T-cell (primary cell): ENCODE measurements at regions not wholly inside any gene's neighbourhood (a gene's known extent, or its start where the extent isn't known, plus 50 kb on each side); places are given as distances from the start of the nearest gene placed in this dataset.

Experiments
- ATAC-seq, 4 experiments: fragments of 200-7000 bp in 3 of 4; fragments of 150-1000 bp in 1 of 4; cut with Tn5 transposase; replicated peaks in 1 of 4; 1 replicate in 3 of 4; 2 replicates in 1 of 4; pipeline ENCODE4 v1.10.0; 2021; ENCODE audit warnings: moderate library complexity in 3 of 4, mild to moderate bottlenecking in 2 of 4, moderate number of reproducible peaks in 1 of 4
- CTCF ChIA-PET, 2 donors: fragments of 300-600 bp; sonication (Branson Sonifier 250); formaldehyde crosslinking; loops; one replicate each; lab custom pipeline; 2022; ENCODE audit warnings: antibody characterized with exemption in 2 of 2; lab: Charles Lee
- POLR2A ChIA-PET, 2 donors: fragments of 300-600 bp; sonication (Branson Sonifier 250); formaldehyde crosslinking; loops; one replicate each; lab custom pipeline; 2022; ENCODE audit warnings: antibody characterized with exemption in 2 of 2; lab: Charles Lee
- DNase-seq, 35 experiments: peaks; one replicate each; pipeline versions ENCODE4 v3.0.0 to v3.0.0-alpha.2; 2013 to 2023
- H3K27ac ChIP-seq: one replicate; pipeline ENCODE4 v1.5.1; 2013; ENCODE audit warnings: low read length
- H3K27me3 ChIP-seq, 2 experiments: replicated peaks in 1 of 2; 1 replicate in 1 of 2; 2 replicates in 1 of 2; pipeline versions ENCODE4 v1.6.1 to v1.7.0; 2013; ENCODE audit warnings: low read length in 1 of 2, mixed read lengths in 1 of 2; ENCODE audit not compliant: control insufficient read depth in 2 of 2, insufficient read depth in 2 of 2; ENCODE audit errors: extremely low read depth in 1 of 2
- H3K36me3 ChIP-seq, 2 donors: 1 replicate in 1 of 2; 2 replicates in 1 of 2; pipeline versions ENCODE4 v1.6.1 to v1.7.0; 2013; ENCODE audit warnings: low read length in 1 of 2; ENCODE audit not compliant: control insufficient read depth in 2 of 2, insufficient read depth in 1 of 2; ENCODE audit errors: extremely low read depth in 1 of 2
- H3K4me1 ChIP-seq, 2 experiments: 1 replicate in 1 of 2; 2 replicates in 1 of 2; pipeline versions ENCODE4 v1.6.1 to v1.7.0; 2013; ENCODE audit warnings: low read length in 2 of 2, mixed read lengths in 1 of 2; ENCODE audit not compliant: insufficient read depth in 2 of 2, control insufficient read depth in 1 of 2; ENCODE audit errors: extremely low read depth in 1 of 2
- H3K4me3 ChIP-seq, 2 donors: 1 replicate in 1 of 2; 2 replicates in 1 of 2; pipeline versions ENCODE4 v1.5.1 to v1.7.0; 2013; ENCODE audit warnings: mild to moderate bottlenecking in 2 of 2, low read length in 1 of 2, moderate library complexity in 1 of 2; ENCODE audit not compliant: control insufficient read depth in 1 of 2; ENCODE audit errors: extremely low read depth in 1 of 2
- H3K9me3 ChIP-seq: 2 replicates; pipeline ENCODE4 v1.7.0; 2013
- H3K27ac Mint-ChIP-seq, 2 donors: one replicate each; pipeline ENCODE4 v1.8.0; 2020 to 2021; ENCODE audit warnings: mild to moderate bottlenecking in 2 of 2, mixed read lengths in 2 of 2
- H3K27me3 Mint-ChIP-seq, 2 donors: one replicate each; pipeline ENCODE4 v1.8.0; 2021 to 2022; ENCODE audit warnings: mixed read lengths in 2 of 2
- H3K36me3 Mint-ChIP-seq: one replicate; pipeline ENCODE4 v1.8.0; 2021; ENCODE audit warnings: mixed read lengths
- H3K4me1 Mint-ChIP-seq, 3 donors: one replicate each; pipeline ENCODE4 v1.8.0; 2020 to 2022; ENCODE audit warnings: mixed read lengths in 3 of 3, mild to moderate bottlenecking in 1 of 3
- H3K4me3 Mint-ChIP-seq, 3 donors: one replicate each; pipeline ENCODE4 v1.8.0; 2020 to 2022; ENCODE audit warnings: mild to moderate bottlenecking in 3 of 3, mixed read lengths in 3 of 3, moderate library complexity in 3 of 3
- H3K9me3 Mint-ChIP-seq, 3 donors: one replicate each; pipeline ENCODE4 v1.8.0; 2020 to 2022; ENCODE audit warnings: mixed read lengths in 3 of 3
- WGBS: methylation state at CpG from one replicate; pipeline ENCODE4 v1.1.5; 2013; ENCODE audit warnings: missing lambda C conversion rate; ENCODE audit not compliant: insufficient coverage; 5-methylcytosine and 5-hydroxymethylcytosine counted together

- H3K4me3 ChIP-seq, result no peak overlapping the region
- DNase-seq (no peak), ATAC-seq (no peak)
- no peaks in the 10 kb centered on the region for H3K4me1 Mint-ChIP-seq
- no peak overlapping the region for H3K27ac Mint-ChIP-seq
- H3K36me3 Mint-ChIP-seq, result no peaks in the 10 kb centered on the region
- H3K4me1 ChIP-seq, result no peaks in the 10 kb centered on the region
- H3K27me3 ChIP-seq, result no peaks in the 10 kb centered on the region
- no peaks in the 10 kb centered on the region for H3K36me3 ChIP-seq
- 75% methylated on average over 1 of the region's 1 CpG for WGBS
- ChIA-PET CTCF (no interaction called here), POLR2A (no interaction called here)
- peaks cover 13 to 50% (median 31%) of the 10 kb centered on the region in 3 donors for H3K9me3 Mint-ChIP-seq
- H3K27ac ChIP-seq, result no peak overlapping the region
- no peak overlapping the region for H3K4me3 Mint-ChIP-seq
- H3K9me3 ChIP-seq, result no peaks in the 10 kb centered on the region
- no peaks in the 10 kb centered on the region for H3K27me3 Mint-ChIP-seq
Measured at GRCh38 chr11:25206762-25207161, 709.9 kb downstream of the LUZP2 start.

GRCh38 chr11:25211635-25212254 lies 714.9 kb downstream of the LUZP2 start:
- no peaks in the 10 kb centered on the region for H3K9me3 ChIP-seq
- ChIA-PET CTCF (no interaction called here), POLR2A (no interaction called here)
- WGBS, result 83% methylated on average over 1 of the region's 3 CpGs
- no peak overlapping the region for H3K27ac Mint-ChIP-seq
- ATAC-seq (no peak), DNase-seq (no peak)
- no peaks in the 10 kb centered on the region for H3K27me3 Mint-ChIP-seq
- H3K4me1 ChIP-seq, result no peaks in the 10 kb centered on the region
- no peak overlapping the region for H3K27ac ChIP-seq
- no peaks in the 10 kb centered on the region for H3K36me3 Mint-ChIP-seq
- no peaks in the 10 kb centered on the region for H3K36me3 ChIP-seq
- H3K4me1 Mint-ChIP-seq, result no peaks in the 10 kb centered on the region
- H3K27me3 ChIP-seq, result no peaks in the 10 kb centered on the region
- H3K4me3 ChIP-seq, result no peak overlapping the region
- H3K4me3 Mint-ChIP-seq, result no peak overlapping the region
- peaks cover 14 to 47% (median 26%) of the 10 kb centered on the region in 3 donors for H3K9me3 Mint-ChIP-seq

DNA sequence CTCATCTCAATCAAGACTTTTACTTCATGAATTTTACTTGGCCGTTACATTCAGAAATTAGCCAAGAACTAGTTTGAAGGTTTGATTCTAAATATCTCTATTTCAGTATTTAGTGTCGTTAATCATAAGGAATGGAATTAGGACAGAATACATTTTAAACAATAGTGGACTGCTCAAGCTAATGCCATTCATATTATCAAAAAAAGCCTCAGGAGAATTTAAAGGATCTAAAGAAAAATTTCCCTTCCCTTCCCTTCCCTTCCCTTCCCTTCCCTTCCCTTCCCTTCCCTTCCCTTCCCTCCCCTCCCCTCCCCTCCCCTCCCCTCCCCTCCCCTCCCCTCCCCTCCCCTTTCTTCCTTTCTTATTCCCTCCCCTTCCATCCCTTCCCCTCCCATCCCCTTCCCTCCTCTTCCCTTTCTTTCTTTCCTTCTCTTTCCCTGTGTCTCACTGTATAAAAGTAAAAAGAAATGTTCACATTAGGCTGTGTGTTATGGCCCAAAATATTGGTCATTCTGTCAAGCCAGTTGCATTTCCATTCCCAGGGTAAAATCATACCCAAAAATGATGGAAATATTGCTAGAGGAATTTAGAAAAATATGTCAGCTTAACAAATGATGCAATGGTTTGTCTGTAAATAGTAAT lies 717.8 kb downstream of the LUZP2 start:
- no peaks in the 10 kb centered on the region for H3K9me3 ChIP-seq
- no peaks in the 10 kb centered on the region for H3K27me3 Mint-ChIP-seq
- H3K4me1 ChIP-seq, result no peaks in the 10 kb centered on the region
- no peaks in the 10 kb centered on the region for H3K36me3 ChIP-seq
- WGBS, result no CpG with 5 or more reads among the region's 2 CpGs
- no peaks in the 10 kb centered on the region for H3K27me3 ChIP-seq
- H3K4me1 Mint-ChIP-seq, result no peaks in the 10 kb centered on the region
- peaks cover 4 to 34% (median 19%) of the 10 kb centered on the region in 3 donors for H3K9me3 Mint-ChIP-seq
- no peak overlapping the region for H3K27ac ChIP-seq
- ChIA-PET CTCF (no interaction called here), POLR2A (no interaction called here)
- DNase-seq (no peak), ATAC-seq (no peak)
- no peak overlapping the region for H3K4me3 Mint-ChIP-seq
- no peaks in the 10 kb centered on the region for H3K36me3 Mint-ChIP-seq
- no peak overlapping the region for H3K4me3 ChIP-seq
- H3K27ac Mint-ChIP-seq, result no peak overlapping the region

DNA sequence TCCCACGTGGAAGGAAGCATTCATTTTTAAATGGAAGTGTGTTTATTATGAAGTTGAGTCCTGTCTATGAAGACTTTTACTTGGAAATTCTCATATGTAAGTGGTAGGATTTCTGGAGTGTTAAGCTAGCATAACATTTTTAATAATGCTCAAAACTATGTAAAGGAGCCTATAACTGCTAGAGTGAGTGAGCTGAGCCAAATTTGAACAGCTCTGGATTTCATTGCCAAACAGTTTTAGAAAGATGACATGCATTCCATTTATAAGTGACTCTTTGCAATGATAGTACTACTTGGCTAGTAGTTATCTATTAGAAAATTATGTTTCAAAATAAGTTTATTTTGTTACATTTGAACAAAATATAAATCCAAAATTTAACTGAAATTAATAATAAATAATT lies 721.2 kb downstream of the LUZP2 start:
- no peak overlapping the region for H3K4me3 Mint-ChIP-seq
- DNase-seq, result no peak
- H3K27ac Mint-ChIP-seq, result no peak overlapping the region
- no CpG with 5 or more reads among the region's 1 CpG for WGBS
- H3K4me1 Mint-ChIP-seq, result no peaks in the 10 kb centered on the region
- no peaks in the 10 kb centered on the region for H3K9me3 ChIP-seq
- H3K4me1 ChIP-seq, result no peaks in the 10 kb centered on the region
- H3K27me3 ChIP-seq, result no peaks in the 10 kb centered on the region
- no peaks in the 10 kb centered on the region for H3K36me3 ChIP-seq
- CTCF ChIA-PET, result no interaction called here
- H3K9me3 Mint-ChIP-seq, result peaks cover 4 to 37% (median 26%) of the 10 kb centered on the region in 3 donors
- no peak overlapping the region for H3K27ac ChIP-seq
- no peak overlapping the region for H3K4me3 ChIP-seq
- no peaks in the 10 kb centered on the region for H3K36me3 Mint-ChIP-seq
- POLR2A ChIA-PET, result no interaction called here
- no peaks in the 10 kb centered on the region for H3K27me3 Mint-ChIP-seq
- ATAC-seq, result no peak

GRCh38 chr11:25225078-25225477 lies 728.2 kb downstream of the LUZP2 start:
- Mint-ChIP-seq H3K36me3 (no peaks in the 10 kb centered on the region), H3K4me1 (no peaks in the 10 kb centered on the region), H3K9me3 (peaks cover 4 to 37% (median 36%) of the 10 kb centered on the region in 3 donors), H3K27ac (no peak overlapping the region), H3K4me3 (no peak overlapping the region), H3K27me3 (no peaks in the 10 kb centered on the region)
- DNase-seq, result no peak
- Histone ChIP-seq H3K36me3 (no peaks in the 10 kb centered on the region), H3K4me3 (no peak overlapping the region), H3K27me3 (no peaks in the 10 kb centered on the region), H3K4me1 (no peaks in the 10 kb centered on the region), H3K27ac (no peak overlapping the region), H3K9me3 (no peaks in the 10 kb centered on the region)
- no peak for ATAC-seq
- no CpG with 5 or more reads among the region's 3 CpGs for WGBS
- ChIA-PET CTCF (no interaction called here), POLR2A (no interaction called here)

GRCh38 chr11:25242928-25243327 lies 746.1 kb downstream of the LUZP2 start:
- POLR2A ChIA-PET, result no interaction called here
- Mint-ChIP-seq H3K27me3 (no peaks in the 10 kb centered on the region), H3K4me3 (no peak overlapping the region), H3K9me3 (peaks cover 16 to 28% (median 22%) of the 10 kb centered on the region in 3 donors), H3K36me3 (no peaks in the 10 kb centered on the region), H3K27ac (no peak overlapping the region), H3K4me1 (no peaks in the 10 kb centered on the region)
- ATAC-seq, result no peak
- Histone ChIP-seq H3K27me3 (no peaks in the 10 kb centered on the region), H3K4me1 (no peaks in the 10 kb centered on the region), H3K9me3 (no peaks in the 10 kb centered on the region), H3K4me3 (no peak overlapping the region), H3K36me3 (no peaks in the 10 kb centered on the region), H3K27ac (no peak overlapping the region)
- DNase-seq, result no peak
- CTCF ChIA-PET, result no interaction called here
